ENCODE measurements at regions not wholly inside any gene's neighbourhood (a gene's known extent, or its start where the extent isn't known, plus 50 kb on each side); places are given as distances from the start of the nearest gene placed in this dataset.

GRCh38 chr18:45403341-45404049, 211.8 kb upstream of the SLC14A2 start:
- TF ChIP-seq, protein P1, sequence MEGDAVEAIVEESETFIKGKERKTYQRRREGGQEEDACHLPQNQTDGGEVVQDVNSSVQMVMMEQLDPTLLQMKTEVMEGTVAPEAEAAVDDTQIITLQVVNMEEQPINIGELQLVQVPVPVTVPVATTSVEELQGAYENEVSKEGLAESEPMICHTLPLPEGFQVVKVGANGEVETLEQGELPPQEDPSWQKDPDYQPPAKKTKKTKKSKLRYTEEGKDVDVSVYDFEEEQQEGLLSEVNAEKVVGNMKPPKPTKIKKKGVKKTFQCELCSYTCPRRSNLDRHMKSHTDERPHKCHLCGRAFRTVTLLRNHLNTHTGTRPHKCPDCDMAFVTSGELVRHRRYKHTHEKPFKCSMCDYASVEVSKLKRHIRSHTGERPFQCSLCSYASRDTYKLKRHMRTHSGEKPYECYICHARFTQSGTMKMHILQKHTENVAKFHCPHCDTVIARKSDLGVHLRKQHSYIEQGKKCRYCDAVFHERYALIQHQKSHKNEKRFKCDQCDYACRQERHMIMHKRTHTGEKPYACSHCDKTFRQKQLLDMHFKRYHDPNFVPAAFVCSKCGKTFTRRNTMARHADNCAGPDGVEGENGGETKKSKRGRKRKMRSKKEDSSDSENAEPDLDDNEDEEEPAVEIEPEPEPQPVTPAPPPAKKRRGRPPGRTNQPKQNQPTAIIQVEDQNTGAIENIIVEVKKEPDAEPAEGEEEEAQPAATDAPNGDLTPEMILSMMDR (IDR thresholded peaks at IDR 0.05), result no peak
- no peak for TF ChIP-seq EZH2 (IDR thresholded peaks at IDR 0.05; ENCODE audit: borderline replicate concordance, insufficient read depth, low read depth, low read length, poor library complexity, severe bottlenecking)
- no peak for ATAC-seq (ENCODE audit: low read depth)

DNA sequence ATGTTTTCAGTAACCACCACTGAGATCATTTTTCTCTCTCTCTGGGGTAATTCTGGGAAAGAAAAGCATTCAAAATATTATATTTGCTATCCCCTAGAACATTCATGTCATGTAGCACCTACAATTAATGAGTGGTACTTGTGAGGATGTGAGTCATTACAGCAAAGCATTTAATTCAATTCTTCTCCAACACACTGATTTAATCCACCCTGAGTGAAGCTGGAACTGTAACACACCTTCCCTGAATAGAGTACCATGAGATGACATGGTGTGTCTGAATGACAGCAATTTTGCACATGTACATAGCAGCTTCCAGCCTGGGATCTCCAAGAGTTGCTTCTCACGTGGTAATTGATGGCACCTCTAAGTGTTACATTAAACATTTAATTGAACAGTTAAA, 207.1 kb upstream of the SLC14A2 start:
- H3K9me3 ChIP-seq (ENCODE audit: control extremely low read depth in 1 of 3, control insufficient read depth in 2 of 3, insufficient read depth in 1 of 3, low read length in 2 of 3), result no peaks in the 10 kb centered on the region
- no CpG with 5 or more reads among the region's 1 CpG for WGBS (ENCODE audit: insufficient coverage)

More at GRCh38 chr18:45403341-45404049, 211.8 kb upstream of the SLC14A2 start:
- WGBS (ENCODE audit: insufficient coverage), result 93% methylated on average over 2 of the region's 2 CpGs
- no peak overlapping the region for H3K4me3 Mint-ChIP-seq
- H3K27me3 Mint-ChIP-seq, result peaks cover 24% of the 10 kb centered on the region
- ChIA-PET POLR2A (no interaction called here), CTCF (no interaction called here)
- Histone ChIP-seq H3K27me3 (replicated peaks in 1 of 4; ENCODE audit: control extremely low read depth in 1 of 4, control insufficient read depth in 3 of 4, insufficient read depth in 4 of 4, low read length in 3 of 4) (no peaks in the 10 kb centered on the region), H3K4me3 (ENCODE audit: control extremely low read depth in 1 of 5, extremely low read depth in 1 of 5, insufficient read depth in 1 of 5, low read depth in 2 of 5, low read length in 4 of 5) (no peak overlapping the region), H3K27ac (ENCODE audit: low read length in 2 of 2) (no peak overlapping the region), H3K9ac (ENCODE audit: low read length) (no peak overlapping the region), H3K9me3 (ENCODE audit: control extremely low read depth in 1 of 3, control insufficient read depth in 2 of 3, insufficient read depth in 1 of 3, low read length in 2 of 3) (no peaks in the 10 kb centered on the region), H3K4me2 (replicated peaks; ENCODE audit: low read depth, low read length, poor library complexity, severe bottlenecking) (no peak overlapping the region), H2AFZ (ENCODE audit: insufficient read depth, low read depth, low read length, poor library complexity, severe bottlenecking) (no peak overlapping the region), H3K4me1 (ENCODE audit: control insufficient read depth in 2 of 2, insufficient read depth in 2 of 2, low read length in 2 of 2) (no peaks in the 10 kb centered on the region), H3K79me2 (ENCODE audit: control insufficient read depth, insufficient read depth, low read length) (no peaks in the 10 kb centered on the region), H4K20me1 (ENCODE audit: control insufficient read depth, insufficient read depth, low read length, poor library complexity, severe bottlenecking) (no peaks in the 10 kb centered on the region), H3K36me3 (replicated peaks in 1 of 2; ENCODE audit: control extremely low read depth in 1 of 2, control insufficient read depth in 1 of 2, extremely low read depth in 1 of 2, insufficient read depth in 2 of 2, low read length in 1 of 2) (no peaks in the 10 kb centered on the region)
- no peak overlapping the region for H3K27ac Mint-ChIP-seq
- no peaks in the 10 kb centered on the region for H3K9me3 Mint-ChIP-seq (ENCODE audit: insufficient read depth)
- no peaks in the 10 kb centered on the region for H3K4me1 Mint-ChIP-seq
- no peak for DNase-seq
- intact Hi-C loops (cut with micrococcal nuclease), result no loop called here

More for the DNA sequence above, 207.1 kb upstream of the SLC14A2 start:
- Mint-ChIP-seq H3K4me1 (no peaks in the 10 kb centered on the region), H3K27me3 (peaks cover 18% of the 10 kb centered on the region), H3K4me3 (no peak overlapping the region), H3K27ac (no peak overlapping the region), H3K9me3 (ENCODE audit: insufficient read depth) (no peaks in the 10 kb centered on the region)
- no peak overlapping the region for H2AFZ ChIP-seq (ENCODE audit: insufficient read depth, low read depth, low read length, poor library complexity, severe bottlenecking)
- H3K36me3 ChIP-seq (replicated peaks in 1 of 2; ENCODE audit: control extremely low read depth in 1 of 2, control insufficient read depth in 1 of 2, extremely low read depth in 1 of 2, insufficient read depth in 2 of 2, low read length in 1 of 2), result no peaks in the 10 kb centered on the region
- CTCF ChIA-PET, result no interaction called here
- H3K27ac ChIP-seq (ENCODE audit: low read length in 2 of 2), result no peak overlapping the region
- TF ChIP-seq EZH2 (IDR thresholded peaks at IDR 0.05; ENCODE audit: borderline replicate concordance, insufficient read depth, low read depth, low read length, poor library complexity, severe bottlenecking), result no peak
- TF ChIP-seq, protein P1 (IDR thresholded peaks at IDR 0.05), result no peak
- H3K4me1 ChIP-seq (ENCODE audit: control insufficient read depth in 2 of 2, insufficient read depth in 2 of 2, low read length in 2 of 2), result no peaks in the 10 kb centered on the region
- H3K9ac ChIP-seq (ENCODE audit: low read length), result no peak overlapping the region
- H4K20me1 ChIP-seq (ENCODE audit: control insufficient read depth, insufficient read depth, low read length, poor library complexity, severe bottlenecking), result no peaks in the 10 kb centered on the region
- H3K4me2 ChIP-seq (replicated peaks; ENCODE audit: low read depth, low read length, poor library complexity, severe bottlenecking), result no peak overlapping the region
- POLR2A ChIA-PET, result interaction anchor here (0.6 kb wide), 1 partner anchor 561 kb away, joined by 5 read pairs; no protein-coding TSS in a partner anchor
- DNase-seq (no peak), ATAC-seq (ENCODE audit: low read depth) (no peak)
- intact Hi-C loops (cut with micrococcal nuclease), result no loop called here
- no peaks in the 10 kb centered on the region for H3K79me2 ChIP-seq (ENCODE audit: control insufficient read depth, insufficient read depth, low read length)
- peaks cover 0 to 4% (median 0%) of the 10 kb centered on the region in 4 experiments for H3K27me3 ChIP-seq (replicated peaks in 1 of 4; ENCODE audit: control extremely low read depth in 1 of 4, control insufficient read depth in 3 of 4, insufficient read depth in 4 of 4, low read length in 3 of 4)
- H3K4me3 ChIP-seq (ENCODE audit: control extremely low read depth in 1 of 5, extremely low read depth in 1 of 5, insufficient read depth in 1 of 5, low read depth in 2 of 5, low read length in 4 of 5), result no peak overlapping the region
